ENCODE measurements at regions not wholly inside any gene's neighbourhood (a gene's known extent, or its start where the extent isn't known, plus 50 kb on each side); places are given as distances from the start of the nearest gene placed in this dataset.

DNA sequence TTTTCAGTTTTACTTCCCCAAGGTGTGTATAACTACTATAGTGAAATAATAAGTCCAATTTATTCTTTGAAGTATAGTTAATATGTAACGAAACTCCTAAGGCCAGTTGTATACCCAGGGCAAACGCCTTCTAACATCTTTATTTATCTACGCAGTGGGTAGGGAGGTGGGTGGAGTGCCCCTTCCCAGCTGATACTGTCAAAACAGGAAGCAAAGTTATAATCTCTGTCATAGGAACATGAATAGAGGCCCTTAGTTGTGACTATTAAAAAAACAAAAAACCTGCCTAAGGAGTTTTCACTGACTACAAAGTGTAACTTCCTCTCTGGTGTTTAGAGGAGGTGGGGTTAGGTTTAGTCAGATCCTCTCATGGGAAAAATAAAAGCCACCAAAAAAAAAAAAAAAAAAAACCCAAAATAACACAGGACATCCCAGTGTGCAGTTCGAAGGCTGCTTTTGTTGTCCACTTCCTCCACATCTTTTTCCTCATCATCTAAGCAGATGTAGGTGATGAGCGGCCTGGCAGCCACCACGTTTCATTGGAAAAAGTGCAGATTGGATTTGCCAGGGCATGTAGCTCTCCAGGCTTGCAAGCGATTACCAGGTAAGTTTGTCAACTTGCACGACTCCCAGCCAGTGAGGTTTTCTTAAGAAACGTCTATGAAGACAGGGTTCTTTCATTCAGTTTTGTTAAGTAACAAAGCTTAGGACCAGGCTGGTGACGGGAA, 58.7 kb downstream of the UTRN start (continued):
- TF ChIP-seq ZNF687 (CRISPR knock-in tag; IDR thresholded peaks at IDR 0.05): no peak
- TF ChIP-seq, protein P1, sequence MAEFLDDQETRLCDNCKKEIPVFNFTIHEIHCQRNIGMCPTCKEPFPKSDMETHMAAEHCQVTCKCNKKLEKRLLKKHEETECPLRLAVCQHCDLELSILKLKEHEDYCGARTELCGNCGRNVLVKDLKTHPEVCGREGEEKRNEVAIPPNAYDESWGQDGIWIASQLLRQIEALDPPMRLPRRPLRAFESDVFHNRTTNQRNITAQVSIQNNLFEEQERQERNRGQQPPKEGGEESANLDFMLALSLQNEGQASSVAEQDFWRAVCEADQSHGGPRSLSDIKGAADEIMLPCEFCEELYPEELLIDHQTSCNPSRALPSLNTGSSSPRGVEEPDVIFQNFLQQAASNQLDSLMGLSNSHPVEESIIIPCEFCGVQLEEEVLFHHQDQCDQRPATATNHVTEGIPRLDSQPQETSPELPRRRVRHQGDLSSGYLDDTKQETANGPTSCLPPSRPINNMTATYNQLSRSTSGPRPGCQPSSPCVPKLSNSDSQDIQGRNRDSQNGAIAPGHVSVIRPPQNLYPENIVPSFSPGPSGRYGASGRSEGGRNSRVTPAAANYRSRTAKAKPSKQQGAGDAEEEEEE (CRISPR knock-in tag; IDR thresholded peaks at IDR 0.05; ENCODE audit: borderline replicate concordance): no peak
- TF ChIP-seq ZBTB34 (CRISPR knock-in tag; IDR thresholded peaks at IDR 0.05): no peak
- no peak for TF ChIP-seq ZNF432 (CRISPR knock-in tag; IDR thresholded peaks at IDR 0.05; ENCODE audit: borderline replicate concordance)
- TF ChIP-seq REST (IDR thresholded peaks at IDR 0.05; ENCODE audit: borderline replicate concordance in 1 of 2, low read depth in 1 of 2, low read length in 2 of 2): peak in 1 of 2 experiments; percentile 72; a peak in 1 of 4 replicates
- TF ChIP-seq TGIF2 (CRISPR knock-in tag; IDR thresholded peaks at IDR 0.05): peak; percentile 95
- no peak for TF ChIP-seq SP4 (CRISPR knock-in tag; IDR thresholded peaks at IDR 0.05)
- peak; percentile 36; the same call in 1 of the 2 replicates for TF ChIP-seq ARNT2 (CRISPR knock-in tag; IDR thresholded peaks at IDR 0.05; ENCODE audit: low read depth)
- TF ChIP-seq RBM22 (optimal IDR thresholded peaks at IDR 0.05; ENCODE audit: low read length): no peak
- TF ChIP-seq SRSF1 (optimal IDR thresholded peaks at IDR 0.05; ENCODE audit: low read depth, low read length): no peak
- no peak for TF ChIP-seq HNRNPL (IDR thresholded peaks at IDR 0.05; ENCODE audit: low read depth, low read length)
- TF ChIP-seq CBFB (CRISPR knock-in tag; IDR thresholded peaks at IDR 0.05): peak; percentile 36; the same call in 1 of the 2 replicates
- no peak for TF ChIP-seq HDAC6 (IDR thresholded peaks at IDR 0.05; ENCODE audit: low read depth, low read length)
- TF ChIP-seq, protein P2, sequence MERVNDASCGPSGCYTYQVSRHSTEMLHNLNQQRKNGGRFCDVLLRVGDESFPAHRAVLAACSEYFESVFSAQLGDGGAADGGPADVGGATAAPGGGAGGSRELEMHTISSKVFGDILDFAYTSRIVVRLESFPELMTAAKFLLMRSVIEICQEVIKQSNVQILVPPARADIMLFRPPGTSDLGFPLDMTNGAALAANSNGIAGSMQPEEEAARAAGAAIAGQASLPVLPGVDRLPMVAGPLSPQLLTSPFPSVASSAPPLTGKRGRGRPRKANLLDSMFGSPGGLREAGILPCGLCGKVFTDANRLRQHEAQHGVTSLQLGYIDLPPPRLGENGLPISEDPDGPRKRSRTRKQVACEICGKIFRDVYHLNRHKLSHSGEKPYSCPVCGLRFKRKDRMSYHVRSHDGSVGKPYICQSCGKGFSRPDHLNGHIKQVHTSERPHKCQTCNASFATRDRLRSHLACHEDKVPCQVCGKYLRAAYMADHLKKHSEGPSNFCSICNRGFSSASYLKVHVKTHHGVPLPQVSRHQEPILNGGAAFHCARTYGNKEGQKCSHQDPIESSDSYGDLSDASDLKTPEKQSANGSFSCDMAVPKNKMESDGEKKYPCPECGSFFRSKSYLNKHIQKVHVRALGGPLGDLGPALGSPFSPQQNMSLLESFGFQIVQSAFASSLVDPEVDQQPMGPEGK (CRISPR knock-in tag; IDR thresholded peaks at IDR 0.05): peak; percentile 98
- TF ChIP-seq KMT2B (CRISPR knock-in tag; IDR thresholded peaks at IDR 0.05): no peak

Measured in HepG2 (cell line).